Nephron progenitor cell (in vitro differentiated cells): ENCODE measurements at regions not wholly inside any gene's neighbourhood (a gene's known extent, or its start where the extent isn't known, plus 50 kb on each side); places are given as distances from the start of the nearest gene placed in this dataset.
A peak's percentile ranks its signal among the peaks of the same experiment; 100 is the strongest.

Experiments used
- DNase-seq: peaks from one replicate; pipeline ENCODE4 v3.0.0; 2021
- H3K27ac Mint-ChIP-seq: 2 replicates; pipeline ENCODE4 v1.8.0; 2021; ENCODE audit warnings: mild to moderate bottlenecking, moderate library complexity, mixed read lengths
- H3K27me3 Mint-ChIP-seq: 2 replicates; pipeline ENCODE4 v1.8.0; 2021; ENCODE audit warnings: mild to moderate bottlenecking, low read depth, mixed read lengths; ENCODE audit not compliant: poor library complexity
- H3K36me3 Mint-ChIP-seq: 2 replicates; pipeline ENCODE4 v1.8.0; 2021; ENCODE audit warnings: low read depth, mixed read lengths
- H3K4me1 Mint-ChIP-seq: 2 replicates; pipeline ENCODE4 v1.8.0; 2021; ENCODE audit warnings: mixed read lengths
- H3K4me3 Mint-ChIP-seq: 2 replicates; pipeline ENCODE4 v1.8.0; 2021; ENCODE audit warnings: mild to moderate bottlenecking, moderate library complexity, mixed read lengths
- H3K9me3 Mint-ChIP-seq: 2 replicates; pipeline ENCODE4 v1.8.0; 2021; ENCODE audit warnings: mild to moderate bottlenecking, moderate library complexity, mixed read lengths
- TF ChIP-seq, protein P1 (sequence below): fragments of 200-600 bp; sonication (generic); IDR thresholded peaks from 2 replicates; pipeline ENCODE4 v1.5.0; 2021; ENCODE audit warnings: antibody characterized with exemption

DNA sequence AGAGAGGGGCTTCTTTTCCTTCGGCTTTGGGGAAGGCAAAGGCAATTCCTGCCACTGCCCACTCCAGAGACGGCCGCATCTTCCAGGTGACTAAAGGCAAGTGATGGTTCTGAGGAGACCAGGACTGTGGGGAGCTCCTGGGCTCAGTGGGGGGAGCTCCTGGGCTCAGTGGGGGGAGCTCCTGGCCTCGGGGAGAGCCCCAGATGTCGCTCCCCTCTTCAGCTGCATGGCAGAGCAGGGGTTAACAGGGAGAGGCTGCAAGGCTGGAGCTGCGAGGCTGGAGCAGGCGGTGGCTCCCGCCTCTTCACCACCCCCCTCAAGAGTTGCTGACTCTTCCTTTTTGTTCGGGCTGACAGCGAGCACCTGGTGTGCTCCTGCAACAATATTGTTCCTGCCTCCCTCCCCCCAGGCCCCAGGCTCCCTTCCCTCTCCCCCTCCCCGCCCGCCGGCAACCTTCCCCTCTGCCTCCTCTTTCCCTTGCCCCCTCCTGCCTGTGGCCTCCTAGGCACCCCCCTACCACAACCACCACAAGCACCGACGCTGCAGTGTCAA is 56.3 kb upstream of the LBX1 start:
- Mint-ChIP-seq H3K27ac (no peak overlapping the region), H3K36me3 (no peaks in the 10 kb centered on the region), H3K9me3 (no peaks in the 10 kb centered on the region), H3K4me1 (peaks cover 83% of the 10 kb centered on the region), H3K27me3 (peaks cover 85% of the 10 kb centered on the region), H3K4me3 (peak overlapping the region; percentile 60)
- TF ChIP-seq, protein P1, sequence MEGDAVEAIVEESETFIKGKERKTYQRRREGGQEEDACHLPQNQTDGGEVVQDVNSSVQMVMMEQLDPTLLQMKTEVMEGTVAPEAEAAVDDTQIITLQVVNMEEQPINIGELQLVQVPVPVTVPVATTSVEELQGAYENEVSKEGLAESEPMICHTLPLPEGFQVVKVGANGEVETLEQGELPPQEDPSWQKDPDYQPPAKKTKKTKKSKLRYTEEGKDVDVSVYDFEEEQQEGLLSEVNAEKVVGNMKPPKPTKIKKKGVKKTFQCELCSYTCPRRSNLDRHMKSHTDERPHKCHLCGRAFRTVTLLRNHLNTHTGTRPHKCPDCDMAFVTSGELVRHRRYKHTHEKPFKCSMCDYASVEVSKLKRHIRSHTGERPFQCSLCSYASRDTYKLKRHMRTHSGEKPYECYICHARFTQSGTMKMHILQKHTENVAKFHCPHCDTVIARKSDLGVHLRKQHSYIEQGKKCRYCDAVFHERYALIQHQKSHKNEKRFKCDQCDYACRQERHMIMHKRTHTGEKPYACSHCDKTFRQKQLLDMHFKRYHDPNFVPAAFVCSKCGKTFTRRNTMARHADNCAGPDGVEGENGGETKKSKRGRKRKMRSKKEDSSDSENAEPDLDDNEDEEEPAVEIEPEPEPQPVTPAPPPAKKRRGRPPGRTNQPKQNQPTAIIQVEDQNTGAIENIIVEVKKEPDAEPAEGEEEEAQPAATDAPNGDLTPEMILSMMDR: no peak
- DNase-seq: no peak

DNA sequence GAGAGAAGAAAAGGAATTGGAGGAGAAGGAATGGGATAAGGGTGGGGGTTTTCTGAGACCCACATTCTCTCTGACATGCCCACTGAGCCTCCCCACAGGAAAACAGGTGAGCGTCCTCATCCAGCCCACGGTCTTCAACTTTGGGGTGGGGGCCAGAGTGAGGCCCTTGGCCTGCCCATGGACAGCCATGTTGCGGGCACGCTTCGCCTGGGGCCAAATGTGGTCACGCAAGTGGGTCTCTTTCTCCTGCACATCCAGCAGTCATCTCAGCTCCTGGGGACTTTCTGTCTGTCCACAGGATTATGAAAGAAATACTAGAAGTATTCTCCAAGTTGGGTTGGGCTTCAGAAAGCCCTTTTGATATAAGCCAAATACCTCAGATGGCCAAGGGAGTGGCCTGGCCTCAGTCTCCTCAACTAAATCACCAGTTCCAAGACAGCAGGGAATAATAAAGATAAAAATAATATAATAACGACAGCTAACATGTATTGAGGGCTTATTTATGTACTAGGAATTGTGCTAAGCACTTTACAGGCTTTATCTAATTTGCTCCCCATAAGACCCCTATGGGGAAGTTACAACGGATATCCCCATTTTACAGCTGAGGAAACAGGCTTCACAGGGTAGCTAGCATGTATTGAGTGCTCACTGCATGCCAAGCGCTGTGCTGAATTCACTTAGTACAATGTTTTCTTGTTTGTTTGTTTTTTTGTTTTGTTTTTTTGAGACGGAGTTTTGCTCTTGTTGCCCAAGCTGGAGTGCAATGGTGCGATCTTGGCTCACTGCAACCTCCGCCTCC is 57.2 kb upstream of the LBX1 start:
- Mint-ChIP-seq H3K27me3 (peaks cover 84% of the 10 kb centered on the region), H3K4me1 (peaks cover 84% of the 10 kb centered on the region), H3K9me3 (no peaks in the 10 kb centered on the region), H3K36me3 (no peaks in the 10 kb centered on the region), H3K27ac (no peak overlapping the region), H3K4me3 (no peak overlapping the region)
- no peak for DNase-seq
- TF ChIP-seq, protein P1: no peak

DNA sequence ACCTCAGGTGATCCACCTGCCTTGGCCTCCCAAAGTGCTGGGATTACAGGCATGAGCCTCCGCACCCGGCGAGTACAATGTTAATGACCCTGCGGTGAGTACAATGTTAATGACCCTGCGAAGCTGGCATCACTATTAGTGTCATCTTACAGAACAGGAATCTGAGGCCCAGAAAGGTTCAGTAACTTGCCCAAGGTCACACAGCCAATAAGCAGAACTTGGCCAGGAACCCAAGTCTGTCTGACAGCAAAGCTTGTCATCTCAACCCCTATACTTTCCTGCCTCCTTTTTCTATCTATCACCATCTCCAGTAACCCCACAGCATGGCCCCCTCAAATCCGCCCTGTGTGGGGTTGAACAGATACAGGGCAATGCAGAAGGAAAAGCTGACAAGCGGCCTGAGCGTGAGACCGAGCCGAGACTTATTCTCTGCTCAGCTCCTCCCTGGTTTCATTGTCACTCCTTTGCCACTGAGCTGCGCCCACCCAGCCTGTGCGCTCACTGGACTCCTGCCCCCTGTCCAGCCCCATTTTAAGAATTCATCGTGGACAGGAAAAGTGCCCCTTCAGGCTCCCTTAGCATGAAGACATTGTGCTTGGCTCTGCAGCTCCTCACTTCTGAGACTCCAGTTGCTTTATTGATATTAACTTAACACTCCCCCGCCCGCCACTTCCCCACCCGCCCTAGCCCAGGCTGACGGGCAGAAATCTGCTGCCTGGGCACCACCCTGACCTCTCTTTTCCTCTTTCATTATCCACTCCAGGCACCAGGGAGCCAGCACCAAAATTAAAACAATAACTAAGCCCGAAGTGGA is 58.1 kb upstream of the LBX1 start:
- Mint-ChIP-seq H3K9me3 (no peaks in the 10 kb centered on the region), H3K36me3 (no peaks in the 10 kb centered on the region), H3K4me1 (peaks cover 76% of the 10 kb centered on the region), H3K4me3 (peak overlapping the region; percentile 38), H3K27ac (no peak overlapping the region), H3K27me3 (peaks cover 84% of the 10 kb centered on the region)
- DNase-seq: no peak
- TF ChIP-seq, protein P1: no peak

DNA sequence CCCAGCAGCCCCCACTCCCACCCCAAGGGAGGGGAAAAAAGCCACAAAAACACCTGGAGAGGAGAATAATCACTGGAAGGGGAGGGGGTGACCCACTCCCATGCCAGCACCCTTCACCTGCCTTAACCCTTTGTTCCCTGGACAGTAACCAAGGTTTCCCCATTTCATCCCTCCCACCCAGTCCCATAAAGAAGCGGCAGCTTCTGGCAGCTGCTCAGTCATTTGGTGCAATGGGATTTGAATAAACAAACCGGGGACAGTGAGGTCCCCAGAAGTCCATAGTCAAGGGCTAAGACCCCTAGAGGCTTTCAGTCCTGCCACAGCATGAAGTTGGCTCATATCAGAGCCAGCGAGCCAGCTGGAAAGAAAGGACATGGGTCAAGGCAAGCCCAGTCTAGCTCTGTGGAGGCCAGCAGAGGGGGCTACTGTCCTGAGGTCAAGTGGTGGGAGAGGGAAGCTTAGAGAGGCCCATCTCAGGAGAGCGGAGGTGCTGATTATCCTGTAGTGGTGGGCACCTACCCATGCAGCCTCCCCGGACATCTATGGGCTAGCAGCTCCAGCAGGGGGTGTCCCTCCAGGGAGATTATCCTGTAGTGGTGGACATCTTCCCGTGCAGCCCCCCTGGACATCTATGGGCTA is 58.9 kb upstream of the LBX1 start:
- TF ChIP-seq, protein P1: no peak
- no peak overlapping the region for H3K27ac Mint-ChIP-seq
- no peaks in the 10 kb centered on the region for H3K36me3 Mint-ChIP-seq
- H3K4me3 Mint-ChIP-seq: no peak overlapping the region
- peaks cover 85% of the 10 kb centered on the region for H3K27me3 Mint-ChIP-seq
- peak; percentile 64 for DNase-seq
- H3K4me1 Mint-ChIP-seq: peaks cover 73% of the 10 kb centered on the region
- H3K9me3 Mint-ChIP-seq: no peaks in the 10 kb centered on the region

DNA sequence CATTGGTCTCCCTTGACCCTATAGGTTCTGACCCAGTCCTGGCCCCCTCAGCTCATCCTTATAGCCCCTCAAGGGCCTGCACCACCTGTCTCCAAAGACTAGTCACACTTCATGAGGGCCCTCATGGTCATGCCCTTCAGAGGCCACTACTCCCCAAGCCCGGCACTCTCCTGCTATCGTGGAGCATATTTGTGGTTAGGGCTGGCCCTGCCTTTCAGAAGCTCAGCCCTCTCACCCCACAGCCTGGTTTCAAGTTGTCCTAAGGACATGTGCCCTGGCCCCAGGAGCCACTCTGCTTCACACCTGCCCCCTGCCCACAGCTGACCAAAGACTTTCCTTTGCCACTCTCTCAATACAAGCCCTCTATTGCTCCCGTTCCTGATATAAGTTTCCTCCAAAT is 60.3 kb upstream of the LBX1 start:
- peaks cover 87% of the 10 kb centered on the region for H3K27me3 Mint-ChIP-seq
- H3K4me3 Mint-ChIP-seq: no peak overlapping the region
- H3K27ac Mint-ChIP-seq: no peak overlapping the region
- no peaks in the 10 kb centered on the region for H3K36me3 Mint-ChIP-seq
- DNase-seq: no peak
- H3K9me3 Mint-ChIP-seq: no peaks in the 10 kb centered on the region
- TF ChIP-seq, protein P1: no peak
- peaks cover 64% of the 10 kb centered on the region for H3K4me1 Mint-ChIP-seq
